Left ventricle myocardium inferior (tissue), 1 donor: ENCODE measurements at regions not wholly inside any gene's neighbourhood (a gene's known extent, or its start where the extent isn't known, plus 50 kb on each side); places are given as distances from the start of the nearest gene placed in this dataset.
A peak's percentile ranks its signal among the peaks of the same experiment; 100 is the strongest.
"Not testable (repeated sequence)": the region's sequence is repeated elsewhere in the genome, so short reads cannot be mapped to it uniquely, and the experiment has no call there.

Experiments
- DNase-seq: peaks from one replicate; pipeline ENCODE4 v3.0.0-alpha.2; 2020
- H3K27ac ChIP-seq: fragments of 200-600 bp; replicated peaks from 2 replicates; pipeline ENCODE4 v1.8.0; 2021
- H3K27me3 ChIP-seq: fragments of 200-600 bp; 2 replicates; pipeline ENCODE4 v1.8.0; 2021; ENCODE audit warnings: low read depth
- H3K36me3 ChIP-seq: fragments of 200-600 bp; 2 replicates; pipeline ENCODE4 v1.8.0; 2021
- H3K4me1 ChIP-seq: fragments of 200-600 bp; 2 replicates; pipeline ENCODE4 v1.8.0; 2021
- H3K4me3 ChIP-seq: fragments of 200-600 bp; 2 replicates; pipeline ENCODE4 v1.8.0; 2021; ENCODE audit warnings: mild to moderate bottlenecking, moderate library complexity
- H3K9me3 ChIP-seq: fragments of 200-600 bp; replicated peaks from 2 replicates; pipeline ENCODE4 v1.8.0; 2021
- intact Hi-C: fragments of 100-400 bp; cut with micrococcal nuclease; formaldehyde crosslinking; loops from one replicate; pipeline ENCODE4 v1.11.0; 2022
- TF ChIP-seq, protein P1 (sequence below): fragments of 200-600 bp; IDR thresholded peaks from 2 replicates; pipeline ENCODE4 v1.8.0; 2021; ENCODE audit warnings: antibody characterized with exemption, mild to moderate bottlenecking, borderline replicate concordance
- donor health status: DM: no; HTN: yes; CAD: no; lungs with severe emphysema.

DNA sequence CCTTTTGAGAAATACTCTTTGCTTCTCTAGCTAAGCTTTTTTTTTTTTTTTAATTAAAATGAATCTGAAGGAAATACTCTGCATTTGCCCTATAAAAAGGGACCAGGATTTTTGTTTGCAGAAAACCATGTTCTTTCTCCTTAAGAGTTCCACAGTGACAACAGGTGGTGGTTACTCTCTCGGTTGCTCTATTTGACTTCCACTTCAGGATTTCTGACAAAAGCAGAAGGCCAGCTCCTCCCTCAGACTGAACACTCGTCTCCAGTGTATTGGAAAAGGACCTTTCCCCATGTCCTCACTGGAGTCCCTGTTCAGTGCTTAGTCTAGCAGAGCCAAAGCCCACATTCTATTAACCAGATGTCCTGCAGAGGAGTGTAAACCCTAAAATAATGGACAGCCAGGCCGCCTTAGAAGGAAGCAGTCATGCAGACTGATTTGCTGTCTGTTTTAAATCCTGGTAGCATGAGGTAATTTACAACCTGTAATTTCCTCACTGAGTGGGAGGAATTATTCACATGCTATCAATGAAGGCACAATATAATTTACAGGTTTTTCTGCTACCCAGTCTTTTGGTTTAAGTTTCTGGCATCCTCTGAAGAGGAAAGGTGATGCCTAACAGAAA lies 599.3 kb downstream of the PYDC2 start:
- TF ChIP-seq, protein P1, sequence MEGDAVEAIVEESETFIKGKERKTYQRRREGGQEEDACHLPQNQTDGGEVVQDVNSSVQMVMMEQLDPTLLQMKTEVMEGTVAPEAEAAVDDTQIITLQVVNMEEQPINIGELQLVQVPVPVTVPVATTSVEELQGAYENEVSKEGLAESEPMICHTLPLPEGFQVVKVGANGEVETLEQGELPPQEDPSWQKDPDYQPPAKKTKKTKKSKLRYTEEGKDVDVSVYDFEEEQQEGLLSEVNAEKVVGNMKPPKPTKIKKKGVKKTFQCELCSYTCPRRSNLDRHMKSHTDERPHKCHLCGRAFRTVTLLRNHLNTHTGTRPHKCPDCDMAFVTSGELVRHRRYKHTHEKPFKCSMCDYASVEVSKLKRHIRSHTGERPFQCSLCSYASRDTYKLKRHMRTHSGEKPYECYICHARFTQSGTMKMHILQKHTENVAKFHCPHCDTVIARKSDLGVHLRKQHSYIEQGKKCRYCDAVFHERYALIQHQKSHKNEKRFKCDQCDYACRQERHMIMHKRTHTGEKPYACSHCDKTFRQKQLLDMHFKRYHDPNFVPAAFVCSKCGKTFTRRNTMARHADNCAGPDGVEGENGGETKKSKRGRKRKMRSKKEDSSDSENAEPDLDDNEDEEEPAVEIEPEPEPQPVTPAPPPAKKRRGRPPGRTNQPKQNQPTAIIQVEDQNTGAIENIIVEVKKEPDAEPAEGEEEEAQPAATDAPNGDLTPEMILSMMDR, result no peak
- no peak for DNase-seq
- Histone ChIP-seq H3K4me1 (no peaks in the 10 kb centered on the region), H3K4me3 (no peak overlapping the region), H3K36me3 (no peaks in the 10 kb centered on the region), H3K27ac (no peak overlapping the region), H3K27me3 (no peaks in the 10 kb centered on the region), H3K9me3 (no peaks in the 10 kb centered on the region)
- intact Hi-C loops, result no loop called here

GRCh38 chr3:192061426-192061825 lies 600.5 kb downstream of the PYDC2 start:
- TF ChIP-seq, protein P1, result no peak
- Histone ChIP-seq H3K27me3 (no peaks in the 10 kb centered on the region), H3K9me3 (no peaks in the 10 kb centered on the region), H3K4me3 (no peak overlapping the region), H3K4me1 (no peaks in the 10 kb centered on the region), H3K27ac (no peak overlapping the region), H3K36me3 (no peaks in the 10 kb centered on the region)
- intact Hi-C loops, result no loop called here
- no peak for DNase-seq

- H3K27ac ChIP-seq, result no peak overlapping the region
- DNase-seq, result no peak
- TF ChIP-seq, protein P1, result no peak
- no peaks in the 10 kb centered on the region for H3K27me3 ChIP-seq
- H3K4me3 ChIP-seq, result no peak overlapping the region
- H3K36me3 ChIP-seq, result no peaks in the 10 kb centered on the region
- H3K4me1 ChIP-seq, result no peaks in the 10 kb centered on the region
- no peaks in the 10 kb centered on the region for H3K9me3 ChIP-seq
- intact Hi-C loops, result no loop called here
Observed at GRCh38 chr3:192062186-192062585, 601.2 kb downstream of the PYDC2 start.

GRCh38 chr3:192063570-192063969 lies 602.6 kb downstream of the PYDC2 start:
- Histone ChIP-seq H3K36me3 (no peaks in the 10 kb centered on the region), H3K4me3 (peak overlapping the region; percentile 41)

GRCh38 chr3:192064959-192065358 lies 604.0 kb downstream of the PYDC2 start:
- Histone ChIP-seq H3K36me3 (no peaks in the 10 kb centered on the region), H3K4me3 (no peak overlapping the region), H3K27ac (no peak overlapping the region), H3K9me3 (no peaks in the 10 kb centered on the region), H3K4me1 (no peaks in the 10 kb centered on the region), H3K27me3 (no peaks in the 10 kb centered on the region)
- no peak for DNase-seq
- TF ChIP-seq, protein P1, result no peak
- intact Hi-C loops, result no loop called here

More at GRCh38 chr3:192063570-192063969, 602.6 kb downstream of the PYDC2 start:
- TF ChIP-seq, protein P1, result peak; percentile 38
- Histone ChIP-seq H3K27me3 (no peaks in the 10 kb centered on the region), H3K27ac (peak overlapping the region; percentile 79), H3K9me3 (no peaks in the 10 kb centered on the region), H3K4me1 (no peaks in the 10 kb centered on the region)
- DNase-seq, result peak; percentile 46
- intact Hi-C loops, result no loop called here

DNA sequence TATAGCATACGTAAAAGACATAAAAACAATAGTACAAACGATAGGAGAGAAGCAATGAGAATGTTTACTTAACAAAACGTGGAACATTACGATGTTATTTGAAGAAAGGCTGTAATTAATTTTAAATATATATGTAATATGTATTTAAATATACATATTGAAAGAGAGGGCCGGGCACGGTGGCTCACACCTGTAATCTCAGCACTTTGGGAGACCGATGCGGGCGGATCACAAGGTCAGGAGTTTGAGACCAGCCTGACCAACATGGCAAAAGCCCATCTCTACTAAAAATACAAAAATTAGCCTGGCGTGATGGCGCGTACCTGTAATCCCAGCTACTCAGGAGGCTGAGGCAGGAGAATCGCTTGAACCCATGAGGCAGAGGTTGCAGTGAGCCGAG lies 605.3 kb downstream of the PYDC2 start:
- intact Hi-C loops, H3K9me3 ChIP-seq, H3K27me3 ChIP-seq, H3K4me3 ChIP-seq, H3K4me1 ChIP-seq, DNase-seq, H3K27ac ChIP-seq, H3K36me3 ChIP-seq: not testable (repeated sequence)
